ENCODE measurements at regions not wholly inside any gene's neighbourhood (a gene's known extent, or its start where the extent isn't known, plus 50 kb on each side); places are given as distances from the start of the nearest gene placed in this dataset.

DNA sequence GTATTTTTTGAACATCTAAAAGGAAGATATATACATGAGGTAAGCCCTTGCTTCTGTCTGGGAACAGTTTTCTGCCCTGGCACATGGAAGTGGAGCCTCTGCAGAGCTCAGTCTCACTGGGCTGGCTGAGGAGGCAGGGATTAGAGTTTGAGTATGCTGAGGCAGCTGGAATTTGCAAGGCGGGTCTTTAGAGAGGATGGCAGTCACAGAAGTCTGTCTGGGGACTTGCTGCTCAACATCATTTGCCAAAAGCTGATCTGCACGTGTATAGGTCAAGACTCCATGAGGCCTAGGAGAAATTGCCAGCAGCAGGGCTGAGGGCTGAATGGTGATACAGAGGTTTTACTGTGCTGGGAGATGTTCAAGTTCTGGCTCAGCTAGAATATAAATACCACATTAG lies 163.6 kb upstream of the ANK2 start:
- Histone ChIP-seq H3K9me3 (ENCODE audit: insufficient read depth, low read depth, low read length) (no peaks in the 10 kb centered on the region), H3K27me3 (ENCODE audit: insufficient read depth, low read length, poor library complexity, severe bottlenecking) (no peaks in the 10 kb centered on the region), H3K9me2 (replicated peaks; ENCODE audit: low read depth, low read length) (no peaks in the 10 kb centered on the region), H3K4me1 (ENCODE audit: insufficient read depth, low read length, poor library complexity, severe bottlenecking) (no peaks in the 10 kb centered on the region), H3K36me3 (ENCODE audit: insufficient read depth, low read length) (no peaks in the 10 kb centered on the region), H3K79me2 (ENCODE audit: insufficient read depth, low read length) (no peaks in the 10 kb centered on the region), H2AFZ (ENCODE audit: low read length) (no peak overlapping the region), H4K20me1 (ENCODE audit: insufficient read depth, low read length, poor library complexity, severe bottlenecking) (no peaks in the 10 kb centered on the region), H3K4me2 (ENCODE audit: low read depth, low read length, poor library complexity, severe bottlenecking) (no peak overlapping the region), H3K9ac (ENCODE audit: low read depth, low read length, poor library complexity, severe bottlenecking) (no peak overlapping the region), H3K4me3 (ENCODE audit: low read length, poor library complexity, severe bottlenecking) (no peak overlapping the region), H3F3A (ENCODE audit: low read depth) (no peaks in the 10 kb centered on the region)
- TF ChIP-seq EZH2phosphoT487 (IDR thresholded peaks at IDR 0.05; ENCODE audit: borderline replicate concordance), result no peak
- TF ChIP-seq CTCF (conservative IDR thresholded peaks at IDR 0.05; ENCODE audit: low read length), result no peak

- H3K4me3 ChIP-seq (ENCODE audit: low read length, poor library complexity, severe bottlenecking), result no peak overlapping the region
- no peaks in the 10 kb centered on the region for H3K9me3 ChIP-seq (ENCODE audit: insufficient read depth, low read depth, low read length)
- TF ChIP-seq CTCF (conservative IDR thresholded peaks at IDR 0.05; ENCODE audit: low read length) (no peak), EZH2phosphoT487 (IDR thresholded peaks at IDR 0.05; ENCODE audit: borderline replicate concordance) (no peak)
- no peak overlapping the region for H3K4me2 ChIP-seq (ENCODE audit: low read depth, low read length, poor library complexity, severe bottlenecking)
- H4K20me1 ChIP-seq (ENCODE audit: insufficient read depth, low read length, poor library complexity, severe bottlenecking), result no peaks in the 10 kb centered on the region
- no peak overlapping the region for H2AFZ ChIP-seq (ENCODE audit: low read length)
- no peak overlapping the region for H3K9ac ChIP-seq (ENCODE audit: low read depth, low read length, poor library complexity, severe bottlenecking)
- H3K27me3 ChIP-seq (ENCODE audit: insufficient read depth, low read length, poor library complexity, severe bottlenecking), result no peaks in the 10 kb centered on the region
- no peaks in the 10 kb centered on the region for H3F3A ChIP-seq (ENCODE audit: low read depth)
- no peaks in the 10 kb centered on the region for H3K36me3 ChIP-seq (ENCODE audit: insufficient read depth, low read length)
- no peaks in the 10 kb centered on the region for H3K9me2 ChIP-seq (replicated peaks; ENCODE audit: low read depth, low read length)
- no peaks in the 10 kb centered on the region for H3K4me1 ChIP-seq (ENCODE audit: insufficient read depth, low read length, poor library complexity, severe bottlenecking)
- no peaks in the 10 kb centered on the region for H3K79me2 ChIP-seq (ENCODE audit: insufficient read depth, low read length)
These were observed 160.8 kb upstream of the ANK2 start for GRCh38 chr4:112888622-112889021.

DNA sequence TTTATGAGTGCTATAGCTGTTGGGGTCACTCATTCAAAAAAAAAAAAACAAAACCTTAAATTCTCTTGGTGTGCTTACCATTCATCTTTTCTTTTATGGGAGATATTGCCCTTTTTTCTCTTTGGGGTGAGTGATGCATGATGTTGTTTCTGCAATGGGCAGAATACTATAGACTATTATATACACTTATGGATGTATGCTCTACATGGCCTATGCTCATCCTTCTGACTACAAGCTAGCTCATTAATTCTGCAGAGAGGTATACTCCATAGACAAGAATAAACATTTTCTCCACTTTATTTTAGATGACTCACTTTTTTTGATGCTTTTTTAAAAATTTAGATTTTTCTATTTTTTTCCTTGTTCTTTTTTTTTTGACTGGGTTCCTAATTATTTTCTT lies 160.3 kb upstream of the ANK2 start:
- H3F3A ChIP-seq (ENCODE audit: low read depth), result no peaks in the 10 kb centered on the region
- peak overlapping the region; percentile 51; the same call in 1 of the 2 replicates for H2AFZ ChIP-seq (ENCODE audit: low read length)
- H3K9ac ChIP-seq (ENCODE audit: low read depth, low read length, poor library complexity, severe bottlenecking), result no peak overlapping the region
- no peaks in the 10 kb centered on the region for H3K9me2 ChIP-seq (replicated peaks; ENCODE audit: low read depth, low read length)
- H3K4me3 ChIP-seq (ENCODE audit: low read length, poor library complexity, severe bottlenecking), result no peak overlapping the region
- no peaks in the 10 kb centered on the region for H3K9me3 ChIP-seq (ENCODE audit: insufficient read depth, low read depth, low read length)
- H3K4me1 ChIP-seq (ENCODE audit: insufficient read depth, low read length, poor library complexity, severe bottlenecking), result no peaks in the 10 kb centered on the region
- H3K79me2 ChIP-seq (ENCODE audit: insufficient read depth, low read length), result no peaks in the 10 kb centered on the region
- peak overlapping the region; percentile 51 for H3K4me2 ChIP-seq (ENCODE audit: low read depth, low read length, poor library complexity, severe bottlenecking)
- H3K27me3 ChIP-seq (ENCODE audit: insufficient read depth, low read length, poor library complexity, severe bottlenecking), result no peaks in the 10 kb centered on the region
- no peak for TF ChIP-seq CTCF (conservative IDR thresholded peaks at IDR 0.05; ENCODE audit: low read length)
- no peak for TF ChIP-seq EZH2phosphoT487 (IDR thresholded peaks at IDR 0.05; ENCODE audit: borderline replicate concordance)
- no peaks in the 10 kb centered on the region for H4K20me1 ChIP-seq (ENCODE audit: insufficient read depth, low read length, poor library complexity, severe bottlenecking)
- no peaks in the 10 kb centered on the region for H3K36me3 ChIP-seq (ENCODE audit: insufficient read depth, low read length)
